Left hindlimb (tissue), 1 donor: ENCODE measurements at regions not wholly inside any gene's neighbourhood (a gene's known extent, or its start where the extent isn't known, plus 50 kb on each side); places are given as distances from the start of the nearest gene placed in this dataset.
"Not testable (repeated sequence)": the region's sequence is repeated elsewhere in the genome, so short reads cannot be mapped to it uniquely, and the experiment has no call there.

ENCODE experiments used
- DNase-seq: peaks from one replicate; pipeline ENCODE4 v3.0.0-alpha.2; 2018

DNA sequence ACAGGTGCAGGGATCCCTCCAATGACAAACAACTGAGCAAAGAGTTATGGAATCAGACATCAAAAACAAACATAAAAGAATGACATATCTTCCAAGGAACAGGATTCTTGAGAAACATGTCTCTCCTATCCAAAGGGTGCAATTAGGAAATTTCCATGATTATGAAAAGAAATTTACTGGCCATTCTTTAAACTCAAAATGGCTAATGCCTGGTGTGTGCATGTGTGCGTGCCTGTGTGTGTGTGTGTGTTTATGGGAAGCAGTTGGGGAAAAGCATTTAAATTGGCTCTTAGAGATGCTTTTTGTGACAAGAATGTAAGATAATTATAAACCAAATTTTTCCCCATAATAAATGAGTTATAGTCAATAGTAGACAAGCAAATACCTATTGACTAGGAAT, 320.5 kb upstream of the THBS1 start:
- DNase-seq: no peak

- DNase-seq: no peak
These were observed 320.1 kb upstream of the THBS1 start for GRCh38 chr15:39260791-39261190.

DNA sequence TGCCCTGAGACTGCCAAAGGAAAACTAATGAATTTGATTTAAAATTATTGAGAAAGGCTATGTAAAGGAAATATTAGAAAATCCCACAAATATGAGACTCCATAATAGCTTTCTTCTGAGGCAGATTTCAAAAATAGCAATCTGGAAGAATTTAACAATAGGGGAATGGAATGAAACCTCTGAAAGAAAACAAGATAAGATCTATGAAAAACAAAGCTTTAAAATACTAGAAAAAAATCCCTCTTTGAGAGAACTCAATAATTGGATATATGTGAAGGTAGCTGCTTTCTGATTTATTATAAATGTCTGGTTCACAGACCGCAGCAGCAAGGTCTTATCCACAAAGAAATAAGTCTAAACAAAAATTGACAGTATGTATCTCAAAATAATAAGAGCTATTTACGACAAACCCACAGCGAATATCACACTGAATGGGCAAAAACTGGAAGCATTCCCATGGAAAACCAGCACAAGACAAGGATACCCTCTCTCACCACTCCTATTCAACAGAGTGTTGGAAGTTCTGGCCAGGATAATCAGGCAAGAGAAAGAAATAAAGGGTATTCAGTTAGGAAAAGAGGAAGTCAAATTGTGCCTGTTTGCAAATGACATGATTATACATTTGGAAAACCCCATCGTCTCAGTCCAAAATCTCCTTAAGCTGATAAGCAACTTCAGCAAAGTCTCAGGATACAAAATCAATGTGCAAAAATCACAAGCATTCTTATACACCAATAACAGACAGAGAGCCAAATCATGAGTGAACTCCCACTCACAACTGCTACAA, 319.3 kb upstream of the THBS1 start:
- not testable (repeated sequence) for DNase-seq

- not testable (repeated sequence) for DNase-seq
These were observed 317.7 kb upstream of the THBS1 start for GRCh38 chr15:39262995-39263772.

DNA sequence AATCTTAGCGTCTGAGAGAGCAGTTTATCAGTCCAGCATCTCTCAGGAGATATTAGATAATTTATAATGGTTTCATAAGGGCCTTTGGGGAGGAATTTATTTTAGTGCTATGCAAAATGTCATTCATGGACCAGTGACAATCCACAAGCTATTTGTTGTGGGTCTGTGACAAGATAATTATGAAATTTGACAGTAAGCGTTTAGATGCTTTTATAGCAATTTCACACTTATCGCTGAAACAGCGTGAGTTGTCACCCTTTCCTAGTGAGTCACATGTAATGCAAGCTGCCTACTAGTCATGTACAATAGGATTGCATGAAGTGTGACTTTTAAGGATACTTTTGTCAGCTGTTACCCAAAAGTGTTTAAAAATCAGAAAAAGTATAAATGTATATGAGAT, 315.6 kb upstream of the THBS1 start:
- DNase-seq: no peak

DNA sequence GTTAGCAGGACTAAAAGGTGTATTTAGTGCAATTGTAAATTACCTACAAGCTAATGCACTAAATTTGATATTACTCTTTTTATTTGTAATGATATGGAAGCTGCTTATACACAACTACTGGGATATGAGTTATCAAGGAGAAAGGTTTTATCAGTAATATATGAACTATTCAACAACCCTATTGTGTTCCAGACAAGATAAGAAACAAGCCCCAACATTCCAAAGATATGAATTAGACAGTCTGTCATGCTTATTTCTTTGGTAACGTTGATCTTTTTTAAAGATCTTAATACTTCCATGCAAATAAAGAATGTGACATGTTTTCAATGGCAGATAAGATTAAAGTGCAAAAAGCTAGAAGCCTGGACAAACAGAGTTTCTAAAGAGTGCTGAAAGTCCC, 314.0 kb upstream of the THBS1 start:
- DNase-seq: no peak

DNA sequence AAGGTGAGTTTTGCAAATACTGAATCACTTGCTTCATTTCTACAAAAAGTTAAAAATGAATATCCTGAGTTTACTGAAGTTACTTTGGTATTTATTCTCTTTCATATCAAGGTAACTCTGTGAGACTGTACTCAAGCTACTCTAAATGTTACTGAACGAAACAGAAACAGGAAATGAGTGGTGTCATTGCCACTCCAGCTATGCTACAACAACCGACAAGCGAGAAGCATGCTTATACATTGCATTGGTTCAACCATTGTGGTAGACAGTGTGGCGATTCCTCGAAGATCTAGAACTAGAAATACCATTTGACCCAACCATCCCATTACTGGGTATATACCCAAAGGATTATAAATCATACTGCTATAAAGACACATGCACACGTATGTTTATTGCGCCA, 313.2 kb upstream of the THBS1 start:
- DNase-seq: no peak

- no peak for DNase-seq
These were observed 311.5 kb upstream of the THBS1 start for GRCh38 chr15:39269352-39269751.

- no peak for DNase-seq
These were observed 311.1 kb upstream of the THBS1 start for GRCh38 chr15:39269821-39270220.

GRCh38 chr15:39270221-39270855, 310.5 kb upstream of the THBS1 start:
- no peak for DNase-seq

- DNase-seq: no peak
These were observed 309.9 kb upstream of the THBS1 start for GRCh38 chr15:39270934-39271333.

DNA sequence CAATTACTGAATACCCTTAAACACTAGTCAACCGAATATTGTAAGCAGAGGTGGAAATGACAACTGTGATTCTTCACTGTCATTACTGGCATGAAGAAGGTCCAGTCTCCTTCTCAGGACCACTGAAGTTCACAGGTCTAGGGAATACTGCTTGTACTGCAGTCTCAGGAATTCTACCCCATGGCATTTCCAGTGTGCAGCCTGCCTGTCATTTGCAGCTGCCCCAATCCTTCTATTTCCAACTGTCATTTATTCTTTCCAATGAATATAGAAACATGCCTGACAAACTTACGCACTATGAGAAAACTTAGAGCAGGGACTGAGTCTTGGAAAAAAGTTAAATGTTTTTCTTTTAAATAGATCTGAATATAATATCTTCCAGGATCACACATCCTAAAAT, 308.0 kb upstream of the THBS1 start:
- DNase-seq: no peak

GRCh38 chr15:39273717-39274411, 307.0 kb upstream of the THBS1 start:
- DNase-seq: no peak

DNA sequence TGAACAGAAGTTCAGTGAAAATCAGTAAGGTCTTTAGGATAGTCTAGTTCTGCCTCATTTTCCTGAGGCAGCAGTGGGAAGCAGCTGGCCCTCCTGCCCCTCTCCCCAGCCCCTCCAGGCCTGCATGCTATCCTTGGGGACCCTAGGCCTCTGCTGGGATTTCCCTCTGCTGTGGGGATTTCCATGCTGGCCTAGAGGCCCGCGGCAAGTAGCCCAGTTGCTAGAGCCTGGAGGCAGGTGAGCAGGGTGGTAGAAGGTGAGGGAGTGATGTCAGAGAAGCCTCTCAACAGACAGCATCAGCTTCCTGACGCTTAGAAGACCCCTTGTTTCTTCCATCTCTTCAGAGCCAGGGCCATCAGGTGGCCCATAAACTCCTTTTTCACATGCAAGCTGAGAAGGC, 305.8 kb upstream of the THBS1 start:
- DNase-seq: no peak

- DNase-seq: no peak
These were observed 301.6 kb upstream of the THBS1 start for GRCh38 chr15:39279311-39279710.

GRCh38 chr15:39281094-39281493, 299.8 kb upstream of the THBS1 start:
- DNase-seq: no peak

DNA sequence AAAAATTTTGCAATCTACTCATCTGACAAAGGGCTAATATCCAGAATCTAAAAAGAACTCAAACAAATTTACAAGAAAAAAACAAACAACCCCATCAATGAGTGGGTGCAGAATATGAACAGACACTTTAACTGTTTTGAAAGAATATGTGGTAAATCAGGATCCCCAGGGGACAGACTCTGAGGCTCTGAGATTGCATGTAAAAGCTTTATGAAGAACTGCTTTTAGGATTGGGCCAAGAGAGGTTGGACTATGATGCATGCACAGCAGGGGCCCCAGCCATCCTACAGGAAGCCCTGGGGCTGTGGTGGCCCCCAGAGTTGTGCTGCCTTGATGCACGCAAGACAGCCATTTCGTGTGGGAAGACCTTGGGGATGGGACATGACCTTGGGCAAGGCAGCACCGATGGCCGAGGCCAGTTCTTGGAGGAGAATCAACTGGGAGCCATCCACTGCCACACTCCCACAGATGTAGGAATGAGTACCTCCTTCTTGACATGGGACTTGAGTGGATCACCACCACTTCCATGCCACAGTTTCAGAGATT, 298.1 kb upstream of the THBS1 start:
- no peak for DNase-seq

- no peak for DNase-seq
These were observed 297.3 kb upstream of the THBS1 start for GRCh38 chr15:39283531-39283930.

DNA sequence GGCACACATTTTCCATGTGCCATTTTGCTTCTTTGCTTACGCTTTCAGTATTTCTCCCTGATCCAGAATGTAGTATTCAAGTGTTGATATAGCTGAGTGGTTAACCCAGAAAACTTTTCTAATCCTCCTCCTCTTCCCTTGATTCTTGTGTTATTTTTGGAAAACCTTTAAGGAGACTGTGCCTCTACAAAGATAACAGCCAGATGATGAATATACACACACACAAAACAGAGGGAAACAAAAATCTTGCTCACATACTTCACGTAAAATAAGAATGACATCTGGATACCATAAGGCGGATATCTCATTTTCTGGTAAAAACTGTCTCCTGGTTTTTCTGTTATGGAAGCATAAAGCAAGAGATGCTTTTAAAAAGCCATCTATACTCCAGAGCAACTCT, 295.8 kb upstream of the THBS1 start:
- no peak for DNase-seq

GRCh38 chr15:39285663-39286062, 295.2 kb upstream of the THBS1 start:
- no peak for DNase-seq

DNA sequence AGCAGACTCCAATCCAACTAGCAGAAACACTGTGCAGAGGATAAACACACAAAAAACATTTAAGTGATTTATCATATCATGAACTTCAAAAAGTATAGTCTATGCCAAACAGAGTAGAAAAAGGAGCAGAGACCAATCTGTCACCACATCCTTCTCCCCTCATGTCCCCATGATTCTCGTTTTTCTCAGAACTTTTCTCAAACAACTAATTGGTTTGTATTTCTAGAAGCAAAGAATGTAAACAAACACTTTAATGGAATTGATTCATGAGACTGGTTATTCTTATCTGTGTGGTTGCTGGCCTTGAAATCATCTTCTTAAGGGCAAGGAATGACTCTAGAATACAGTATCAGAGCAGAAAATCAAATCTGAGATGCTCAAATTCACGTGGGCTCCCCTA, 294.2 kb upstream of the THBS1 start:
- DNase-seq: no peak

DNA sequence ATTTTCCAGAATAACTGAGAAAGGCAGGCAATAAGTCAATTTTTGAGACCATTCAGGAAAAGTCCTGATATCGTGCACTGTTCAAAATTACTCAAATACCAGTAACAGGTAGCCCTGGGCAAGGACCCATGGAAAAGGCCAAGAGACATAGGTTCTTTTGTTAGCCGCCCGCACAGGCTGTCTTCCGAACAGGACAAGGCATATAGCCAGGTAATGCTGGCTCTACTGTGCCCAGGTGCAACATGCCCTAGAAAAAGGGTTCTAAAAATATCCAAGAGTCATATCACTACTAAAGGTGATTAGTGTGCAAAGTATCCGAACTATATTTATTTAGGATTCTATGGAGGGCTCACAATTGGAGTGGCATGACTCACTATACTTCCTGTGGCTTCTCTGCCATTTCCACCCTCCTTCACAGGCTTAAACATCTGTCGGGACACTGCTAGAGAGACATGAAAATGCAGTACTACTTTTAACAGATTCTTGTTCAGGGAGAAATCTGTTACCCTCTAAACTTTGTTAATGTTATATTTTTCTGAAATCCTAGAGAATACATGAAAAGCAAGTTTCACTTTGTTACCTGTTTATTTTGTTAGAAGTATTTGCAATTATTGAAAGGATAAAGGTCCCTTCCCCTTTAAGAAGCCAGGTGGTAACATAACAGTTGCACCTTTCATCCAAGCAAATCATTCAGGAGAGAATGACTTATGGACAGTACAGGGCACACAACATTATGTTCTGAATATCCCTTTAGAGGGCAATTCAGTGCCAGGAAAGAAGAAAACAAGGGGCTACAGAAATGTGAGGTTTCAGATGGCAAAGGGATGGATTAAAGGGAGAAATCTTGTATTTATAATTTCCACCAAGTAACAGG, 293.3 kb upstream of the THBS1 start:
- no peak for DNase-seq
